ENCODE measurements at regions not wholly inside any gene's neighbourhood (a gene's known extent, or its start where the extent isn't known, plus 50 kb on each side); places are given as distances from the start of the nearest gene placed in this dataset.
A peak's percentile ranks its signal among the peaks of the same experiment; 100 is the strongest.

GRCh38 chr11:128343135-128343514, 244.2 kb downstream of the ETS1 start:
- intact Hi-C loops (cut with micrococcal nuclease; ENCODE audit: unreplicated experiment) = no loop called here
- in situ Hi-C loops (cut with MboI) = no loop called here
- BruUV-seq (replicated peaks) = no TSS peak
- DNase-seq (ENCODE audit: low read depth, low spot score) (no peak), FAIRE-seq (no peak), ATAC-seq (peak; percentile 64)
- RAD21 ChIA-PET (ENCODE audit: unreplicated experiment) = interaction anchor here (1.0 kb wide), 1 partner anchor 67 kb away, joined by 3 read pairs; no protein-coding TSS in a partner anchor
- H3K9ac ChIP-seq (ENCODE audit: control insufficient read depth, insufficient read depth, low read length) = no peak overlapping the region
- no peaks in the 10 kb centered on the region for H3K36me3 ChIP-seq (ENCODE audit: control insufficient read depth in 2 of 2, insufficient read depth in 2 of 2, low read length in 1 of 2)
- TF ChIP-seq NR2F1 (conservative IDR thresholded peaks at IDR 0.05) = no peak
- no peak for TF ChIP-seq ASH2L (IDR thresholded peaks at IDR 0.05; ENCODE audit: borderline replicate concordance, low read depth)
- TF ChIP-seq YY1 (IDR thresholded peaks at IDR 0.05; ENCODE audit: low read depth, low read length) = no peak
- TF ChIP-seq ZNF217 (IDR thresholded peaks at IDR 0.05) = no peak
- TF ChIP-seq IKZF1 (conservative IDR thresholded peaks at IDR 0.05) = no peak
- no peak for TF ChIP-seq SPI1 (IDR thresholded peaks at IDR 0.05; ENCODE audit: borderline replicate concordance, insufficient read depth, low read depth, low read length)
- TF ChIP-seq HCFC1 (IDR thresholded peaks at IDR 0.05; ENCODE audit: low read length) = no peak
- TF ChIP-seq CHD2 (IDR thresholded peaks at IDR 0.05; ENCODE audit: borderline replicate concordance, low read depth, low read length) = no peak
- no peak for TF ChIP-seq SUPT20H (IDR thresholded peaks at IDR 0.05; ENCODE audit: borderline replicate concordance, control insufficient read depth, low read depth, low read length)
- TF ChIP-seq NBN (IDR thresholded peaks at IDR 0.05) = no peak
- TF ChIP-seq ZZZ3 (IDR thresholded peaks at IDR 0.05; ENCODE audit: control insufficient read depth, insufficient read length, low read depth) = no peak
- no peak for TF ChIP-seq POU2F2 (IDR thresholded peaks at IDR 0.05; ENCODE audit: borderline replicate concordance, low read depth, low read length)
- no peak for TF ChIP-seq ETV6 (conservative IDR thresholded peaks at IDR 0.05 in 1 of 2, IDR thresholded peaks at IDR 0.05 in 1 of 2; ENCODE audit: borderline replicate concordance in 1 of 2, low read depth in 1 of 2)
- no peaks in the 10 kb centered on the region for H3K9me3 ChIP-seq (replicated peaks; ENCODE audit: control insufficient read depth, insufficient read depth, low read length)
- H3K4me1 ChIP-seq (ENCODE audit: control insufficient read depth, insufficient read depth, low read length) = peaks cover 19% of the 10 kb centered on the region
- H3K4me3 ChIP-seq = no peak overlapping the region
- SMC1A ChIA-PET (ENCODE audit: uncharacterized antibody, unreplicated experiment) = interaction anchor here (0.7 to 2.2 kb wide), 11 partner anchors 9 to 177 kb away, joined by 3 to 8 read pairs (median 3); no protein-coding TSS in a partner anchor
- WGBS (ENCODE audit: insufficient coverage, insufficient replicate concordance, low lambda C conversion rate, missing lambda C conversion rate) = 36% methylated on average over 2 of the region's 2 CpGs
- no peaks in the 10 kb centered on the region for H3K27me3 ChIP-seq (replicated peaks in 1 of 2; ENCODE audit: control insufficient read depth in 2 of 2, insufficient read depth in 2 of 2, low read length in 1 of 2)
- no peak overlapping the region; the same call in 1 of the 2 replicates for H3K4me2 ChIP-seq (ENCODE audit: control insufficient read depth, insufficient read depth)
- H4K20me1 ChIP-seq (ENCODE audit: control insufficient read depth, insufficient read depth) = no peaks in the 10 kb centered on the region
- no peaks in the 10 kb centered on the region for H3K79me2 ChIP-seq (ENCODE audit: control insufficient read depth, insufficient read depth, low read length)
- H2AFZ ChIP-seq (ENCODE audit: control insufficient read depth, low read depth, low read length) = peak overlapping the region; percentile 37
- H3K27ac ChIP-seq (ENCODE audit: control insufficient read depth, insufficient read depth) = no peak overlapping the region
- CTCF ChIA-PET = interaction anchor here (0.9 to 1.3 kb wide), 4 partner anchors 14 to 24 kb away, joined by 3 to 6 read pairs (median 3); no protein-coding TSS in a partner anchor
- POLR2A ChIA-PET = no interaction called here

All from GM12878 (cell line).